Neural cell (in vitro differentiated cells): ENCODE measurements at regions not wholly inside any gene's neighbourhood (a gene's known extent, or its start where the extent isn't known, plus 50 kb on each side); places are given as distances from the start of the nearest gene placed in this dataset.

Experiments
- CTCF ChIP-seq: fragments of 450-650 bp; IDR thresholded peaks from 2 replicates; pipeline ENCODE4 v1.5.1; 2014; ENCODE audit warnings: antibody characterized with exemption, mild to moderate bottlenecking, moderate library complexity; ENCODE audit not compliant: poor library complexity, severe bottlenecking
- EP300 ChIP-seq: fragments of 450-650 bp; conservative IDR thresholded peaks from 2 replicates; pipeline ENCODE4 v1.6.1; 2014; ENCODE audit warnings: antibody characterized with exemption, mild to moderate bottlenecking, moderate library complexity; ENCODE audit not compliant: poor library complexity, severe bottlenecking
- EZH2 ChIP-seq: fragments of 200-600, 300-800 bp; shearing (Covaris generic), sonication (generic); IDR thresholded peaks from 2 replicates; pipeline ENCODE4 v1.6.1; 2014; ENCODE audit warnings: antibody characterized with exemption, low read length, borderline replicate concordance, mild to moderate bottlenecking; ENCODE audit not compliant: insufficient read depth, poor library complexity, severe bottlenecking
- RAD21 ChIP-seq: fragments of 450-650 bp; conservative IDR thresholded peaks from 2 replicates; pipeline ENCODE4 v1.6.1; 2014; ENCODE audit warnings: antibody characterized with exemption, mild to moderate bottlenecking, moderate library complexity
- SMC3 ChIP-seq: fragments of 450-650 bp; conservative IDR thresholded peaks from 2 replicates; pipeline ENCODE4 v1.6.1; 2014; ENCODE audit warnings: antibody characterized with exemption, mild to moderate bottlenecking, moderate library complexity; ENCODE audit not compliant: poor library complexity
- TAF1 ChIP-seq: IDR thresholded peaks from 2 replicates; pipeline ENCODE4 v1.6.1; 2012; ENCODE audit warnings: low read depth

GRCh38 chr5:12162863-12163262 lies 258.6 kb upstream of the CTNND2 start:
- TF ChIP-seq CTCF (no peak), EP300 (no peak), TAF1 (no peak), SMC3 (no peak), EZH2 (no peak), RAD21 (no peak)
